Calu3 (cell line): ENCODE measurements at regions not wholly inside any gene's neighbourhood (a gene's known extent, or its start where the extent isn't known, plus 50 kb on each side); places are given as distances from the start of the nearest gene placed in this dataset.
"Not testable (repeated sequence)": the region's sequence is repeated elsewhere in the genome, so short reads cannot be mapped to it uniquely, and the experiment has no call there.

Experiments
- BruUV-seq: library from RNA; stranded (reverse); fragments of 400-500 nt; replicated peaks from 2 replicates; lab custom pipeline; 2021; lab: Mats Ljungman, UMichigan
- CTCF ChIA-PET: fragments of 300-600 bp; sonication (Branson Sonifier 250); formaldehyde crosslinking; loops from one replicate; lab custom pipeline; 2022; ENCODE audit warnings: antibody characterized with exemption; lab: Charles Lee
- DNase-seq: peaks from one replicate; pipeline ENCODE4 v3.0.0; 2022
- H3K27ac Mint-ChIP-seq: one replicate; pipeline ENCODE4 v1.8.0; 2022; ENCODE audit warnings: mixed read lengths; ENCODE audit not compliant: unreplicated experiment
- H3K27me3 Mint-ChIP-seq: one replicate; pipeline ENCODE4 v1.8.0; 2022; ENCODE audit warnings: mixed read lengths; ENCODE audit not compliant: unreplicated experiment
- H3K36me3 Mint-ChIP-seq: one replicate; pipeline ENCODE4 v1.8.0; 2022; ENCODE audit warnings: mild to moderate bottlenecking, moderate library complexity, mixed read lengths; ENCODE audit not compliant: insufficient read depth, unreplicated experiment
- H3K4me1 Mint-ChIP-seq: one replicate; pipeline ENCODE4 v1.8.0; 2022; ENCODE audit warnings: mild to moderate bottlenecking, low read depth, mixed read lengths; ENCODE audit not compliant: unreplicated experiment
- H3K4me3 Mint-ChIP-seq: one replicate; pipeline ENCODE4 v1.8.0; 2022; ENCODE audit warnings: mild to moderate bottlenecking, low read depth, moderate library complexity, mixed read lengths; ENCODE audit not compliant: unreplicated experiment
- H3K9me3 Mint-ChIP-seq: one replicate; pipeline ENCODE4 v1.8.0; 2022; ENCODE audit warnings: low read depth, mixed read lengths; ENCODE audit not compliant: unreplicated experiment
- CTCF ChIP-seq: fragments of 200-600 bp; IDR thresholded peaks from one replicate; pipeline ENCODE4 v1.8.0; 2022; ENCODE audit warnings: antibody characterized with exemption; ENCODE audit not compliant: unreplicated experiment
- intact Hi-C: fragments of 100-400 bp; cut with micrococcal nuclease; formaldehyde crosslinking; loops from one replicate; pipeline ENCODE4 v1.10.0; 2022; ENCODE audit not compliant: unreplicated experiment

GRCh38 chr2:3108710-3109702 lies 268.6 kb downstream of the EIPR1 start:
- Mint-ChIP-seq H3K4me3 (no peak overlapping the region), H3K27ac (no peak overlapping the region), H3K27me3 (no peaks in the 10 kb centered on the region), H3K4me1 (no peaks in the 10 kb centered on the region), H3K9me3 (peaks cover 18% of the 10 kb centered on the region), H3K36me3 (no peaks in the 10 kb centered on the region)
- no peak for TF ChIP-seq CTCF
- BruUV-seq = no TSS peak
- intact Hi-C loops = no loop called here
- DNase-seq = no peak
- CTCF ChIA-PET = no interaction called here

- intact Hi-C loops = no loop called here
- H3K9me3 Mint-ChIP-seq = peaks cover 22% of the 10 kb centered on the region
- H3K27me3 Mint-ChIP-seq = no peaks in the 10 kb centered on the region
- TF ChIP-seq CTCF = no peak
- BruUV-seq = no TSS peak
- no peaks in the 10 kb centered on the region for H3K36me3 Mint-ChIP-seq
- H3K4me3 Mint-ChIP-seq = no peak overlapping the region
- H3K27ac Mint-ChIP-seq = no peak overlapping the region
- DNase-seq = no peak
- H3K4me1 Mint-ChIP-seq = no peaks in the 10 kb centered on the region
- CTCF ChIA-PET = no interaction called here
Observed at GRCh38 chr2:3108105-3108504, 269.5 kb downstream of the EIPR1 start.

DNA sequence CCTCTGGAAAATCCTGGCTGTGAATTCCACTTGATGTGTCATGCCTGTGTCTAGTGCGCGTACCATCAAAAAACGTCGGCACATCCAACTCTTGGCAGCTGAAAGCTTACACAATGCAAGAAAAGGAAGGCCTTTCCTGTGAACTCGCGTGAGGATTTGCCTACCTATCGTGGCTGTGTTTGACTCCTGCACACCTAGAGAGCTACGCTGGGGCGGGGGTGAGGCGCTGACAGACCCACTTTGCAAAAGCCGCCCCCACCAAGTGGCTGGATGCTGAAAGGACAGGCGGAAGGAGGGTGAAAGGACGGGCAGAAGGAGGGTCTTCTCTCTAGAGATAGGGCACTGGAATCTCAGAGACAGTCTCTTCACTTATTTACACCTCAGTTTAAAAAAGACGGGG lies 270.1 kb downstream of the EIPR1 start:
- BruUV-seq = no TSS peak
- H3K9me3 Mint-ChIP-seq = peaks cover 20% of the 10 kb centered on the region
- H3K4me3 Mint-ChIP-seq = no peak overlapping the region
- no peaks in the 10 kb centered on the region for H3K27me3 Mint-ChIP-seq
- DNase-seq = no peak
- no peaks in the 10 kb centered on the region for H3K4me1 Mint-ChIP-seq
- intact Hi-C loops = no loop called here
- no peaks in the 10 kb centered on the region for H3K36me3 Mint-ChIP-seq
- H3K27ac Mint-ChIP-seq = no peak overlapping the region
- TF ChIP-seq CTCF = no peak
- CTCF ChIA-PET = no interaction called here

DNA sequence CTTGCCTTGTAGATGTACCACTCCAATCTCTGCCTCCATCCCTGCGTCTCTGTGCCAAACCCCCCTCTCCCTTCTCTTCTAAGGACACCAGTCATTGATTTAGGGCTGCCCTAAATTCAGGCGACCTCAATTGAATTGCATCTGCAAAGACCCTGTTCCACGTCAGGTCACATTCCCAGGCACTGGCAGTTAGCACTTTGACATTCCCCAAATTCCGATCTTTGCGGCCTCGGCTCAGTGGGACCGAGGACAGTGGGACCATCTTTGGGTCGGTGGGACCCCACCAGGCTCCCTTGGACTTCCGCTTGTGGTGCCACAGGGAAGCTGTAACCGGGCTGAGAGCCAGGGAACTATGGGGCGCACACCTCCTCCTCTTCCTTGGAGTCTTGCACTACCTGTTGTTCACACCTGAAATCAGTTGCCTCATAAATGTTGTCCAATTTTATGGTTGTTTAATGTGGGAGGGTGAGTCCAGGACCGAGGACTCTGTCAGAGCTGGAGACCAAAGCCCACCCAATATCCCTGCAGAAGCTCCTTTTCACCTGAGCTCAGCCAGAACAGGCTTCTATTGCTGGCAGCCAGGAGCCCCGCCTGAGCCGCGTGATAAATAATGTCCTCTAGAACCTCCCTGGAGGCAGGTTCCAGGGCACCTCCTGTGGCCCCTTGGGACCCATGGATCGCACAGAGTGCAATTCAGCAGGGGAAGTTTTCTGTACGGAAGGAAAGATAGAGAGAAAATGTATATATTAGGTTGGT lies 271.6 kb downstream of the EIPR1 start:
- Mint-ChIP-seq H3K36me3 (no peaks in the 10 kb centered on the region), H3K9me3 (peaks cover 20% of the 10 kb centered on the region), H3K27me3 (no peaks in the 10 kb centered on the region), H3K4me1 (no peaks in the 10 kb centered on the region), H3K27ac (no peak overlapping the region), H3K4me3 (no peak overlapping the region)
- no TSS peak for BruUV-seq
- CTCF ChIA-PET = no interaction called here
- TF ChIP-seq CTCF = no peak
- intact Hi-C loops = no loop called here
- DNase-seq = no peak

- intact Hi-C loops, CTCF ChIA-PET, DNase-seq: not testable (repeated sequence)
Observed at GRCh38 chr2:3104958-3105813, 272.4 kb downstream of the EIPR1 start.

More at GRCh38 chr2:3104958-3105813, 272.4 kb downstream of the EIPR1 start:
- not testable (repeated sequence) for H3K4me3 Mint-ChIP-seq, BruUV-seq, H3K4me1 Mint-ChIP-seq, H3K27ac Mint-ChIP-seq, H3K36me3 Mint-ChIP-seq, H3K27me3 Mint-ChIP-seq
- peaks cover 20% of the 10 kb centered on the region for H3K9me3 Mint-ChIP-seq
